ENCODE measurements at regions not wholly inside any gene's neighbourhood (a gene's known extent, or its start where the extent isn't known, plus 50 kb on each side); places are given as distances from the start of the nearest gene placed in this dataset.

DNA sequence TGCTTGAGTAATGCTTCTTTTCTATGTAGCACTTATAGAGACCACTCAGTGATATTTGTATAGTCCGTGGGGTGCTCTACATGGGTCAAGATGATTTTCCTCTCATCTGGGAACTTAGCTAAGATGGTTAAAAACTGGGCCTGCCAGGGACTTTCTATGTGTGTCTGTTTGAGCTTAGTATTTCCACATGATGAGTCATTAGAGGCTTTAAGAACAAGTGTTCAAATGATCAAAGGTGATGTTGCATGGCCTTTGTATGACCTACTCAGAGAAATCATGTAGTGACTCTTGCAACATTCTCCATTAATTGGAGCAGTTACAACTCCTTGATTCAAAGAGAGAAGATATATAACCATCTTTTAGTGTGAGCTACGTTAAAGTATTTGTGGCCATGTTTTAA lies 1480.5 kb upstream of the IGFBP7 start:
- no peak overlapping the region for H3K4me2 ChIP-seq (ENCODE audit: insufficient read depth, low read length)
- no peaks in the 10 kb centered on the region for H3K9me1 ChIP-seq (replicated peaks; ENCODE audit: control insufficient read depth, extremely low read depth, insufficient read depth, low read length)
- H3K4me3 ChIP-seq (replicated peaks in 1 of 3; ENCODE audit: insufficient read depth in 1 of 3, low read depth in 1 of 3, low read length in 3 of 3), result no peak overlapping the region
- H2AFZ ChIP-seq (ENCODE audit: low read depth, low read length), result no peak overlapping the region
- no peaks in the 10 kb centered on the region for H3K79me2 ChIP-seq (ENCODE audit: control insufficient read depth, insufficient read depth, low read length)
- H3K36me3 ChIP-seq (ENCODE audit: control insufficient read depth in 2 of 2, extremely low read depth in 1 of 2, insufficient read depth in 2 of 2, low read length in 2 of 2), result no peaks in the 10 kb centered on the region
- no peak overlapping the region for H3K9ac ChIP-seq (replicated peaks; ENCODE audit: extremely low read depth, insufficient read depth, low read length)
- H4K20me1 ChIP-seq (replicated peaks; ENCODE audit: control insufficient read depth, extremely low read depth, insufficient read depth, low read length), result no peaks in the 10 kb centered on the region
- intact Hi-C loops (cut with micrococcal nuclease), result no loop called here
- CTCF ChIA-PET, result no interaction called here
- no peaks in the 10 kb centered on the region for H3K27me3 ChIP-seq (ENCODE audit: control insufficient read depth in 2 of 2, insufficient read depth in 2 of 2, low read length in 2 of 2)
- no peak overlapping the region for H3K27ac ChIP-seq (ENCODE audit: insufficient read depth, low read depth, low read length)
- BruUV-seq (replicated peaks), result no TSS peak
- H3K9me3 ChIP-seq (replicated peaks; ENCODE audit: control insufficient read depth, insufficient read depth, low read length), result no peaks in the 10 kb centered on the region
- dilution Hi-C loops (cut with MboI; ENCODE audit: extremely low pct_ligation_motif_present, low sequenced_read_pairs), result no loop called here
- DNase-seq (ENCODE audit: low read depth, low spot score), result no peak
- TF ChIP-seq MYC (IDR thresholded peaks at IDR 0.05; ENCODE audit: low read depth, low read length) (no peak), POLR2A (IDR thresholded peaks at IDR 0.05; ENCODE audit: low read depth, low read length) (no peak), GATA2 (IDR thresholded peaks at IDR 0.05; ENCODE audit: insufficient read depth, insufficient read length, low read depth, low read length) (no peak), MAX (IDR thresholded peaks at IDR 0.05; ENCODE audit: insufficient read depth, insufficient read length) (no peak), POLR2AphosphoS5 (IDR thresholded peaks at IDR 0.05; ENCODE audit: insufficient read depth, low read depth, low read length) (no peak), CTCF (IDR thresholded peaks at IDR 0.05; ENCODE audit: extremely low read depth in 1 of 2, insufficient read depth in 1 of 2, low read depth in 1 of 2, low read length in 2 of 2) (no peak), JUN (IDR thresholded peaks at IDR 0.05; ENCODE audit: borderline replicate concordance, insufficient read depth, insufficient read length, low read depth) (no peak)
- POLR2A ChIA-PET, result no interaction called here
- H3K4me1 ChIP-seq (ENCODE audit: control insufficient read depth, extremely low read depth, insufficient read depth, low read length), result no peaks in the 10 kb centered on the region
- no peak for FAIRE-seq

- Histone ChIP-seq H3K9me1 (replicated peaks; ENCODE audit: control insufficient read depth, extremely low read depth, insufficient read depth, low read length) (no peaks in the 10 kb centered on the region), H3K36me3 (ENCODE audit: control insufficient read depth in 2 of 2, extremely low read depth in 1 of 2, insufficient read depth in 2 of 2, low read length in 2 of 2) (no peaks in the 10 kb centered on the region), H3K9ac (replicated peaks; ENCODE audit: extremely low read depth, insufficient read depth, low read length) (no peak overlapping the region), H3K27me3 (ENCODE audit: control insufficient read depth in 2 of 2, insufficient read depth in 2 of 2, low read length in 2 of 2) (no peaks in the 10 kb centered on the region), H3K9me3 (replicated peaks; ENCODE audit: control insufficient read depth, insufficient read depth, low read length) (no peaks in the 10 kb centered on the region), H4K20me1 (replicated peaks; ENCODE audit: control insufficient read depth, extremely low read depth, insufficient read depth, low read length) (no peaks in the 10 kb centered on the region), H3K79me2 (ENCODE audit: control insufficient read depth, insufficient read depth, low read length) (no peaks in the 10 kb centered on the region), H3K4me3 (replicated peaks in 1 of 3; ENCODE audit: insufficient read depth in 1 of 3, low read depth in 1 of 3, low read length in 3 of 3) (no peak overlapping the region), H3K4me2 (ENCODE audit: insufficient read depth, low read length) (no peak overlapping the region), H2AFZ (ENCODE audit: low read depth, low read length) (no peak overlapping the region), H3K27ac (ENCODE audit: insufficient read depth, low read depth, low read length) (no peak overlapping the region), H3K4me1 (ENCODE audit: control insufficient read depth, extremely low read depth, insufficient read depth, low read length) (no peaks in the 10 kb centered on the region)
- intact Hi-C loops (cut with micrococcal nuclease) (no loop called here), dilution Hi-C loops (cut with MboI; ENCODE audit: extremely low pct_ligation_motif_present, low sequenced_read_pairs) (no loop called here)
- DNase-seq (ENCODE audit: low read depth, low spot score), result no peak
- TF ChIP-seq POLR2AphosphoS5 (IDR thresholded peaks at IDR 0.05; ENCODE audit: insufficient read depth, low read depth, low read length) (no peak), FOS (IDR thresholded peaks at IDR 0.05; ENCODE audit: borderline replicate concordance, insufficient read depth, low read length) (no peak), POLR2A (IDR thresholded peaks at IDR 0.05; ENCODE audit: low read depth, low read length) (no peak), MAX (IDR thresholded peaks at IDR 0.05; ENCODE audit: insufficient read depth, insufficient read length) (no peak), JUN (IDR thresholded peaks at IDR 0.05; ENCODE audit: borderline replicate concordance, insufficient read depth, insufficient read length, low read depth) (no peak), CTCF (IDR thresholded peaks at IDR 0.05; ENCODE audit: extremely low read depth in 1 of 2, insufficient read depth in 1 of 2, low read depth in 1 of 2, low read length in 2 of 2) (no peak), EZH2 (IDR thresholded peaks at IDR 0.05; ENCODE audit: borderline replicate concordance, low read depth, low read length, severe bottlenecking) (no peak), GATA2 (IDR thresholded peaks at IDR 0.05; ENCODE audit: insufficient read depth, insufficient read length, low read depth, low read length) (no peak)
- no TSS peak for BruUV-seq (replicated peaks)
- ChIA-PET POLR2A (no interaction called here), CTCF (no interaction called here)
- no peak for FAIRE-seq
Measured at GRCh38 chr4:58587856-58588255, 1477.7 kb upstream of the IGFBP7 start.

Measured in endothelial cell of umbilical vein (primary cell).